GM12891 (cell line): ENCODE measurements at regions not wholly inside any gene's neighbourhood (a gene's known extent, or its start where the extent isn't known, plus 50 kb on each side); places are given as distances from the start of the nearest gene placed in this dataset.

Experiments
- POLR2A ChIP-seq: IDR thresholded peaks from 2 replicates; pipeline ENCODE4 v1.6.1; 2011; ENCODE audit warnings: low read depth, low read length, control low read depth
- POLR2AphosphoS5 ChIP-seq: IDR thresholded peaks from 2 replicates; pipeline ENCODE4 v1.6.1; 2011; ENCODE audit warnings: low read depth, low read length, control low read depth

DNA sequence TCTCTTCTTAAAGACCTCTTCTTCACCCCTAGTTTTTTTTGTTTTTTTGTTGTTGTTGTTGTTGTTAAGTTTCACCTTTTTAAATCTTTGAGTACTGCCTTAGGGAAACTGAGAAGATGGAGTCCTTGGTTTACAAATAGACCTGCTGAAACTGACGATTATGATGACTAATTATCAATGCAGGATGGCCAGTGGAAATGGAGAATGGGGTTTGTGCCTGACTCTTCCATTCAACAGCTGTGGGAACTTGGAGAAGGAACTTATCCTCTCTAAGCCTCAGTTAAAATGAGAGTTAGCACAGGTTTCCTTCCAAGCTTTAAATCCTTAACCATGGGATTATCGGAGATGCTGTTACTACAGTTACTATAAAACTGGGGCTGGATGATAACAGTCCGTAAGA lies 66.7 kb upstream of the PNMA1 start:
- TF ChIP-seq POLR2AphosphoS5 (no peak), POLR2A (no peak)
